HG02870 (cell line): ENCODE measurements at regions not wholly inside any gene's neighbourhood (a gene's known extent, or its start where the extent isn't known, plus 50 kb on each side); places are given as distances from the start of the nearest gene placed in this dataset.

ENCODE experiments used
- ATAC-seq: cut with Tn5 transposase; IDR thresholded peaks from one replicate; pipeline ENCODE4 v1.9.1; 2021; ENCODE audit warnings: mild to moderate bottlenecking, moderate library complexity; ENCODE audit not compliant: unreplicated experiment

DNA sequence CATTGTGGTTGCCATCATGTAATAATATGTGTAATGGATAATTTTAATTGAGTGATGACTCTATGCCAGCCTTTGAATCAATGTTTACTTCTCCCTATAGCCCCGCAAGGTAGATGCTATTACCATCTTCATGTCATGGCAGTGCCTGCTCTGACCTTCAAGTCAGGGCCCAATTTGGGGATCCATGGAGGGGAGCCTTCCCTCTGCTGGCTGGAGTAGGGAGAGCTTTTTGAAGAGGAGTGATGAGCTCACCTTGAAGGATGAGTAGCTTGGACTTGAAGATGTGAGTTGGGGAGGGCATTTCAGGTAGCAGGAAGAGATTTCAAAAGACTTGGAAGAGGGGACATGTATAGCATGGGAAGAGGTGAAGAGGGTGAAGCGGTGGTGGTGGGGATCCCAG is 189.2 kb downstream of the FOXD2 start:
- ATAC-seq = no peak

DNA sequence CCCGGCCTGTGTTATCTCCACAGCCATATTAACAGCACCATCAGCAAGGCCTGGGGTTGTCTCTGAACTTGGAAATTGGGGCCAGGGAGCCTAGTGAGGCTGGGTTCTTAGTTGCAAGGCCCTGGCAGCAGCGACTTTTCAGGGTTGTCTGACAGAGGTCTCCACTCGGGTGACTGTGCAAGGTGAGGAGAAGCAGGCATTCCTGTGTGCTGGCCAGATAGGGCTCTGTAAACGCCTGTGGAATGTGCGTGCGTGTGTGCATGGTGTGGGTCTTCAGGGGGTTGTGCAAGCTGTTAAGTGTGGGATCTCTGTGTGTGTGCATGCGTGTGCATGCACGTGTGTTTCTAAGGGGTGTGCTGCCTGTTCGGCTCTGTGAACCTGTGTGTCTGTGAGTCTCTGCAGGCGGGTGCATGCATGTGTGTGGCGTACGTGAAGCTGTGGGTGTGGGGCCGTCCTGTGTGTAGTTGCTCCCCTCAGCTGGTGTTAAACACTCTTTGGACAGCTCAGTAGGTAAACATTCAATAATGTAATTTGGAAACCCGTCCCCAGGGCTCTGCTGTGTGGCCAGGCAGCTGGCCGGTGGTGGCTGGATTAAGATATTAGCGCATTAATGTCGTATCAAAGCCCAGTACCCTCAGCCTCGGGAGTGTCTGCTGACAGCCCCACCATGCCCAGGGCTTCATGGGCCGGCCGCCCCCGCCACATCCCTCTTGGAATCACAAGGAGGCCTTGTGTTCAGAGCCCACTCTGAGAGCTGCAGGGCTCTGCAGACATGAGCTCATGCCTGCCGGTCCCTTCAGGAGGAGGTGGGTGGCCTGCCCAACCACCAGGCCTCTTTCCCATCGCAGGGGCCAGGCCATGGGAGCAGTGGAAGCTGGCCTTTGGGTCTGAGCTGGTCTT is 189.9 kb downstream of the FOXD2 start:
- no peak for ATAC-seq

- no peak for ATAC-seq
Measured at GRCh38 chr1:47629201-47629600, 191.4 kb downstream of the FOXD2 start.

GRCh38 chr1:47630346-47630745 is 192.5 kb downstream of the FOXD2 start:
- ATAC-seq = no peak

GRCh38 chr1:47631411-47631995 is 193.7 kb downstream of the FOXD2 start:
- ATAC-seq = no peak

DNA sequence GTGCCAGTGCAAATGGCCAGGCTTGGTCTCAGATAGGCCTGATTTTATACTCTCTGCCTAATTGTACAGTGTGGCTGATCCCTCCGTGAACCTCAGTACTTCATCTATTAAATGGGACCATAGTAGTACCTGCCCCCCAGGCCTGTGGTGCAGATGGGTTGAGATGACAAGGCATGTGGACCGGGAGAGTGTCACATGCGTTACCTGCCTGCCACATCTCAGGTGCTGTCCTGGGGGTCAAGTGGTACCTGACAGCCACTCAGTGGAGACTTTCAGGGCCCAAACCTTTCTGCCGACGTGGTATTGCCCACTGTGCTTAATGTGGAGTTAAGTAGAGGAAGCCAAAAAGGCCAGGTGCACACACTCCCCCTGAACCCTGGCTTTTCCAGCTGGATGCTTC is 197.3 kb downstream of the FOXD2 start:
- ATAC-seq = no peak

- no peak for ATAC-seq
Measured at GRCh38 chr1:47635597-47635996, 197.8 kb downstream of the FOXD2 start.

DNA sequence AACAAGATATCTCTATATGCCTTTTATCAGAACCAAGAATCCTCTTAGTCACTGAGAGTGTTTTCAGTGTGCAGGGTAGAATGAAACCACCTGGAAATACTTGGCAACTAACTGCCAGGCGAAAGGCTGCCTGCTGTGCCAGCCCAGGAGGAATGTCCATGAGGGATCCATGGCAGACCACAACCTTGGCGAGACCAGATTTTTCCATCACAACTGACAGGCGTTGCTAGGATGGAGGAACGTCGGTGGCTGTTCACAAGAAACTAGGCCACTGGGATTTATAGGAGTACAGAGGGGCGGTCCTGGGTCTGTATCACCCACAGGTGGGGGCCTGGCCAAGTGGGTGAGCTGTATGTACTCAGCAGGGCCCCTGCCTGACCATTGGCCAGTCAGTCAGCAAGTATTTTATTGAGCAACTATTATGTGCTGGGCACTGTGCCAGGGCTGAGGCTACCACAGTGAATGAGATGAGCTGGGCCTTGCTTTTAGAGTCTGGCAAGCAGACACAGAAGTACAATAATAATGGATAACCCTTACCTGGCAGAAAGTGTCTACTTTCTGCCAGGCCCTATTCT is 199.4 kb downstream of the FOXD2 start:
- ATAC-seq = no peak

GRCh38 chr1:47638240-47638639 is 200.4 kb downstream of the FOXD2 start:
- ATAC-seq = no peak

DNA sequence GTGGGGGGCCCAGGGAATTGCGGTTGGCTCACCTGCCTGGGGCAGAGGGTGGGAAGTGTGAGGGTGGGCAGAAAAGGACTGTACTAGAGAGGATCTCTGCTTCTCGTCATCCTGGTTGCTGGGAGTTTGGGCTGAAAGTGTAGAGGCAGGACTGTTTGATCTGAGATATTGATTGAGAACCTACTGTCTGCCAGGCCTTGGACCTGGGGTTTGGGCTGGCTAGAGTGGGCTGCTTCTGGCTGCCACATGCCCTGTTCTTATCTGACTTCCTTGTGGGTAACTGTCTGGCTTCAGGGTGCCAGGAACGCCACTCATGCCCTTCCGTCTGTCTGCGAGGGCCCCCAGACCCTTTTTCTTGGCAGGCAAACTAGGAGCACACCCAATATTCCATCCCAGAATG is 200.9 kb downstream of the FOXD2 start:
- no peak for ATAC-seq

DNA sequence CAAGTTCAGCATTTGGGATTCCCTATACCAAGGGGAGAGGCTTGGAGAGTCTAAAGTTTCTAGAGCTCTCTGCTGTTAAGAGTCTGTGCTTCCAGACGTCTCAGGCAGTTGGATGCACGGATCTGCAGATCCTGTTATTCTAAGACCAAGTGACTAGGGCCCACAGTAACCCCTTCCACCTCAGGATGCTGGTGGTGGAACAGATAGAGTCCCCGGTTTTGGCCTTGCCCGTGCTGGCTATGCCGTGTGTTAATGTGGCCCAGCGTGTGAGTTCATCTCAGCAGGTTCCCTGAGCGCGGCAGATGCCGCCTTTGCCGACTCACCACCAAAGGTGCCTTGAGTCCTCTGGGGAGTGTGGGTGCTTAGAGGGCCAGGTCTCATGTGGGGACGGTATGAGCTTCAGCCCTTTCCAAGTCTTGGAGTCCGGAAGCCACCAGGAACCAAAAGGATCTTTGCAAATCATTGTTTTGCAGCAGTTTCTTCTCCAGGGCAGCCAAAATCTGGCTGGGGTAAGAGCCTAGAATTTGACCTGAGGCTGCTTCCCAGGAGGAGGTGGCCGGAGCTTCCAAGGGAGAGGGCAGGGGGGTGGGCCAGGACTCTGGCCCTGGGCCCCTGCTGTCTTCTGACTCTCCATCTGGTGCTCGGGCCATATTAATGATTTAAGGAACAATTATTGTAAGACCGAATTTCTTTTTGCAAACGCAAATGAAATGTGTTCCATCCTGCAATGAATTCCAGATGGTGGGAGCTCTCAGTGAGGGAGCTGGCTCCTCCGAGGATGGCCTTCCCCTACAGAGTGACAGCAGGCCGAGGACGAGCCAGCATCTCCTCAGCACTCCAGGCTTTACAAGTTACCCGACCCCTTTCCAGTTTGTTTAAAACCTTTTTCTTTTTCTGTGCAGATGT is 205.7 kb downstream of the FOXD2 start:
- no peak for ATAC-seq

- ATAC-seq = no peak
Measured at GRCh38 chr1:47644212-47644573, 206.3 kb downstream of the FOXD2 start.

DNA sequence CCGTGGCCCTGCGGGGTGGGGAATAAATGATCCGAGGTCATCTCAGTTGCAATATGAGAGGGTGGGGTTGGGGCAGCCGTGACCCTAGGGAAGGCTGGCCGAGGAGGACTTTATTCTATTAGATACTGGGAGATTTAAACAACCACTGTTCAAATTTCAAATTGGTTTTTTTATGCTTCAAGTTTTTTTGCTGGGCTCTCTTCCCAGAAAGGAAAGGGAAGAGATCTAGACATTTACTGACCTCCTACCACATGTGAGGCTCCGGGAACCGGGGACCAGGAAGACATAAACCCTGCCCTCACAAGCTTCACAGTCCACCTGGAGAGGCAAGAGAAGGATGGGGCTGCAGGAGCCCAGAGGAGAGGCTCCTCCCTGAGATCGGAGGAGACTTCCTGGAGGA is 207.3 kb downstream of the FOXD2 start:
- no peak for ATAC-seq

DNA sequence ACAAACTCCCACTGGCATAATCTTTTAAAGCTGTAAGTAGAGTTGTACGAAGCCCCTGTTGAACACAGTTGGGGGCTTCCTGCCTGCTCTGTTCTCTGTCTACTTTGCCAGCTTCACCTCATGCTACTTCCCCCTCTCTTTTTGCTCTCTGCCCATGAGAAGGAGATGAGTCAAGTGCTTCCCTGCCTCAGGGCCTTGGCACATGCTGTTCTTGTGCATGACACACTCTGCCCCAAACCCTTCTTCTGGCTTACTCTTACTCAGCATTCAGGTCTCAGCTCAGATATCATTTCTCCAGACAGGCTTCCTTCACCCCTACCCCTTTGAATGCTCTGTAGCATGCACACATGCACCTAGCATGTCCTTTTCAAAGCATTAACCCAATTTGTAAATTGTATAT is 208.8 kb downstream of the FOXD2 start:
- no peak for ATAC-seq

GRCh38 chr1:47647327-47647845 is 209.5 kb downstream of the FOXD2 start:
- ATAC-seq = no peak

GRCh38 chr1:47650205-47650604 is 212.4 kb downstream of the FOXD2 start:
- no peak for ATAC-seq

DNA sequence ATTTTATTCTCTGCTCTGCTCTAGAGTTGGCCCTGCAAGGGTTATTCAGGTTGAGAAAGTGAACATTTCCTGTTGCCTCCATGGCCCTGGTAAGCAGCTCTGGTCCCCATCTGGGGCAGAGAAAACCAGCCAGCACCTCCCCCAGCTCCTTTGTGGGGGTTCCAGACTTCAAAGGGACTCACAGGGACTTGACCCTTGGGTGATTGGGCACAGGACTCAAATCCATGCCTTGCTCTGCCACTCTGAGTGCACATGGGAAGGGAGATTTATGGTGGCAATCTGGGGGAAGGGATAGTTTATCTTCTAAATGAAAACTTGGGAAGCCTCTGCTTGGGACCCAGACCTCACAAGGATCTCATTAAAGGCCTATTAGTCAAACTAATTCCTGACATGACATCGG is 212.8 kb downstream of the FOXD2 start:
- ATAC-seq = no peak

DNA sequence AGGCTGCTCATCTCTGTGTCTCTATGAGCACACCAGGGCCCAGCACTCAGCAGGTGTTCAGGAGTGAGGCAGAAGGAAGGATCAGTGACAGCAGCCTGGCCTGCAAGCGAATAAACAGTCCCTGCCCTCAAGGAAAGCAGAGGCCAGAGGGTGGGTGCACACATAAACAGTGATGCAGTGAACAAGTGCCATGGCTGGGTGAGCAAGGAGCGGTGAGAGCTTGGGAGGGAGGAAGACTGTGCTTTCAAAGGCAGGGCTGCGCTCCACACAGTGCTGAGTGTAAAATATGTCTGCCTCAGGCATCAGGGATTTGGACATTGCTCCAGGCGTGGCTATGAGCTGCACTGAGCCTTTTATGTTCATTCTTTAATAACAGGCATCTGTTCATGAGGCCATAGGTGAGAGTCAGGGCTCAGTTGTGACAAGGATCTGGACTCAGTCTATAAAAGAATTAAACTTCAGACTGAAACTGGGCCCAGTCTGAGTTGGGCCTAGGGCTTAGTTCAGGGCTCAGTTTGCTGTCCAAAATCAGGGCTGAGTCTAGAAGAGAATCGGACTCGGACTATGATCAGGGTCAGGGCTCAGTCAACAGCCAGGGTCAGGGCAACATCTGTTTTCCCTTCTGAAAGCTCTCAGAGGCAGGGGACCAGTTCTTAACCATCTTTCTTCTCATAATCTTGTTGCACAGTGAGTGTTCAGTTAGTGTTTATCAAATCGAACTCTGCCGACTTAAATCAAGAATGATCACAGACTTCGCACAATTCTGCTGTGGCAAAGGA is 213.7 kb downstream of the FOXD2 start:
- ATAC-seq = no peak

- ATAC-seq = no peak
Measured at GRCh38 chr1:47655521-47656300, 217.9 kb downstream of the FOXD2 start.
